ENCODE measurements at regions not wholly inside any gene's neighbourhood (a gene's known extent, or its start where the extent isn't known, plus 50 kb on each side); places are given as distances from the start of the nearest gene placed in this dataset.

DNA sequence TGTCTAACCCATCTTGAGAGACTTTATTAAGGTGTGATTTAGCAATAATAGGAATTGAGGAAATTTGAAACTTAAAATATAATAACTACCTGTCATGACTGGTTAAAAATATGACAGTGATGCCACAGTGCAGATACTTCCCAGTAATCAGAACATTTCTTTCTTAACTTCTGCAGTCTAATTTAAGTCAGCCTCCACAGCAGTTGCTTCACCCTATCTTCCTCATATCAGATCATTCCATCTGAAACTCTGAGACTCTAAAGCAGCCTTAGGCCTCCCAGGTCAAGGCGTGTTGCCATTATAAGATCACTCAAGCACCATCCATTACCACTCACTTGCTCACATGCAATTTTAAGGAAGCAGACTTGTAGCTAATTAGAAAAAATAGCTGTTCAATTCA lies 302.2 kb downstream of the AASDHPPT start:
- Mint-ChIP-seq H3K4me1 (no peaks in the 10 kb centered on the region), H3K27ac (no peak overlapping the region), H3K9me3 (peaks cover 0 to 4% (median 2%) of the 10 kb centered on the region in 8 donors), H3K36me3 (no peaks in the 10 kb centered on the region), H3K4me3 (no peak overlapping the region), H3K27me3 (no peaks in the 10 kb centered on the region)
- H3K4me1 ChIP-seq (ENCODE audit: insufficient read depth, low read length): no peaks in the 10 kb centered on the region
- intact Hi-C loops (cut with micrococcal nuclease): no loop called here
- H3K9me3 ChIP-seq (ENCODE audit: control insufficient read depth in 1 of 2, low read length in 2 of 2): no peaks in the 10 kb centered on the region
- H3K4me3 ChIP-seq (ENCODE audit: low read length in 2 of 2): no peak overlapping the region
- DNase-seq: no peak
- no peaks in the 10 kb centered on the region for H3K36me3 ChIP-seq (ENCODE audit: insufficient read depth, low read length)
- CTCF ChIA-PET (ENCODE audit: partially characterized antibody): no interaction called here
- no peaks in the 10 kb centered on the region for H3K27me3 ChIP-seq (ENCODE audit: insufficient read depth, low read length)
- POLR2A ChIA-PET (ENCODE audit: partially characterized antibody): no interaction called here
- no peak overlapping the region for H3K27ac ChIP-seq (ENCODE audit: low read depth, low read length)

DNA sequence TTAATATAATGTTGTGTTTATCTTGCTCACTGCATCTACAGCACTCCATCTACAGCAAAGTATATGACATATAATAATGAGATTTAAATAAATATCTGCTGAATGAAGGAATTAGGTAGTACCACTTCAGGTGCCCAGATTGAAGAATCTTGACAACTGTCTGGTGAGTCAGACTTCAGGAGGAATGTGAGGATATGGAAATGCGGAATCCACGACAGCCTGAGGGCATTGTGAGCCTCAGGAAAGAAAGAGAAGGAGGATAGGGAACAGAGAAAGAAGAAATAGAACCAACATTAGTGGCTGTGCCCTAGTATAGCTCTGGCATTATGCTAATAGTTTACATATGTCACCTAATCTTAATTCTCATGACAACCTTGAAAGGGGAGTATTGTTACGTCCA lies 304.4 kb downstream of the AASDHPPT start:
- no peak overlapping the region for H3K27ac ChIP-seq (ENCODE audit: low read depth, low read length)
- no peaks in the 10 kb centered on the region for H3K4me1 ChIP-seq (ENCODE audit: insufficient read depth, low read length)
- CTCF ChIA-PET (ENCODE audit: partially characterized antibody): no interaction called here
- no peaks in the 10 kb centered on the region for H3K27me3 Mint-ChIP-seq
- peaks cover 0 to 9% (median under 1%) of the 10 kb centered on the region in 8 donors for H3K9me3 Mint-ChIP-seq
- H3K36me3 Mint-ChIP-seq: no peaks in the 10 kb centered on the region
- H3K4me1 Mint-ChIP-seq: no peaks in the 10 kb centered on the region
- H3K9me3 ChIP-seq (ENCODE audit: control insufficient read depth in 1 of 2, low read length in 2 of 2): no peaks in the 10 kb centered on the region
- no peak overlapping the region for H3K4me3 ChIP-seq (ENCODE audit: low read length in 2 of 2)
- POLR2A ChIA-PET (ENCODE audit: partially characterized antibody): no interaction called here
- intact Hi-C loops (cut with micrococcal nuclease): no loop called here
- H3K36me3 ChIP-seq (ENCODE audit: insufficient read depth, low read length): no peaks in the 10 kb centered on the region
- no peaks in the 10 kb centered on the region for H3K27me3 ChIP-seq (ENCODE audit: insufficient read depth, low read length)
- H3K4me3 Mint-ChIP-seq: no peak overlapping the region
- no peak overlapping the region for H3K27ac Mint-ChIP-seq
- DNase-seq: no peak

DNA sequence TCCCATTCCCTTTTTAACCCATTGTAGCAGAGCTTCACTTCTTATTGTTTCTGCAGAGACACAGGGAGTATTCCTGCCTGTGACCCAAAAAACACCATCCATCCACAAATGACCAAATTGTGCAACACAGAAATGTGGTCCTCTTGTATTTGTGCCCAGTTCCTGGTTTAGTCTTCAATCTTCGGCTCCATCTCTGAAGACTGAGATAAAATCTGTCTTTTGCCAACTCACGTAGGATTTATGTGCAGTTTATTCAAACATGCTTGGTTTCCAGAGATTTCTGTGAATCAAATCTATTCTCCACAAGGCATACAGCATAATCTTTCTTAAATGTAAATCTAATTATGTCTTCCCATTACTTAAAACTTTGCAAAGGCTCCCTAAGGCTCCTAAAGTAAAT lies 307.0 kb downstream of the AASDHPPT start:
- H3K4me3 Mint-ChIP-seq: no peak overlapping the region
- H3K27ac Mint-ChIP-seq: no peak overlapping the region
- POLR2A ChIA-PET (ENCODE audit: partially characterized antibody): no interaction called here

DNA sequence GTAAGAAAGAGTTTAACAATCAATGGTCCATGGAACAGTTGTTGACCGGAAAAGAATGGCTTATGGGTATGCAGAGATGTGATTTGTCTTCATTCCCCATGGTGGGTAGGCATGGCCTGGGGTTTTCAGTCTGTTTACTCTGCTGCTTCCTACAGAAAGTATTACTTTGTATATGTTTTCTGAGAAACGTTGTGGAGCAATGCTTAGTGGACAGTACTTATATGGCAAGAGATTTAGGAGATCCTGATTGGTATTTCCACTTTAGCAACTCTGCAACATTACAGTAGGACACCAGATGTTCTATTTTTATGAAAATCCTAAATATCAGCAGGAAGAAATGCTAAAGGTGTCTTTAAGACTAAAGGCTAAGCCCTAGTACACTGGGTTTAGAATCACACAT lies 309.1 kb downstream of the AASDHPPT start:
- POLR2A ChIA-PET (ENCODE audit: partially characterized antibody): no interaction called here
- H3K4me3 Mint-ChIP-seq: no peak overlapping the region
- H3K27ac ChIP-seq (ENCODE audit: low read depth, low read length): no peak overlapping the region
- no peak overlapping the region for H3K27ac Mint-ChIP-seq
- no peaks in the 10 kb centered on the region for H3K36me3 Mint-ChIP-seq
- H3K4me1 Mint-ChIP-seq: no peaks in the 10 kb centered on the region
- no peaks in the 10 kb centered on the region for H3K36me3 ChIP-seq (ENCODE audit: insufficient read depth, low read length)
- no peaks in the 10 kb centered on the region for H3K27me3 Mint-ChIP-seq
- H3K27me3 ChIP-seq (ENCODE audit: insufficient read depth, low read length): no peaks in the 10 kb centered on the region
- H3K9me3 Mint-ChIP-seq: peaks cover 0 to 9% (median 5%) of the 10 kb centered on the region in 8 donors
- no peaks in the 10 kb centered on the region for H3K9me3 ChIP-seq (ENCODE audit: control insufficient read depth in 1 of 2, low read length in 2 of 2)
- intact Hi-C loops (cut with micrococcal nuclease): no loop called here
- H3K4me1 ChIP-seq (ENCODE audit: insufficient read depth, low read length): no peaks in the 10 kb centered on the region
- no peak overlapping the region for H3K4me3 ChIP-seq (ENCODE audit: low read length in 2 of 2)
- no peak for DNase-seq
- CTCF ChIA-PET (ENCODE audit: partially characterized antibody): no interaction called here

More for the DNA sequence above, 307.0 kb downstream of the AASDHPPT start:
- H3K36me3 ChIP-seq (ENCODE audit: insufficient read depth, low read length): no peaks in the 10 kb centered on the region
- no peaks in the 10 kb centered on the region for H3K36me3 Mint-ChIP-seq
- no peaks in the 10 kb centered on the region for H3K27me3 Mint-ChIP-seq
- H3K9me3 ChIP-seq (ENCODE audit: control insufficient read depth in 1 of 2, low read length in 2 of 2): no peaks in the 10 kb centered on the region
- intact Hi-C loops (cut with micrococcal nuclease): no loop called here
- CTCF ChIA-PET (ENCODE audit: partially characterized antibody): no interaction called here
- no peaks in the 10 kb centered on the region for H3K4me1 ChIP-seq (ENCODE audit: insufficient read depth, low read length)
- H3K4me3 ChIP-seq (ENCODE audit: low read length in 2 of 2): no peak overlapping the region
- H3K4me1 Mint-ChIP-seq: no peaks in the 10 kb centered on the region
- H3K27me3 ChIP-seq (ENCODE audit: insufficient read depth, low read length): no peaks in the 10 kb centered on the region
- H3K27ac ChIP-seq (ENCODE audit: low read depth, low read length): no peak overlapping the region
- H3K9me3 Mint-ChIP-seq: peaks cover 0 to 9% (median 4%) of the 10 kb centered on the region in 8 donors
- DNase-seq: no peak

DNA sequence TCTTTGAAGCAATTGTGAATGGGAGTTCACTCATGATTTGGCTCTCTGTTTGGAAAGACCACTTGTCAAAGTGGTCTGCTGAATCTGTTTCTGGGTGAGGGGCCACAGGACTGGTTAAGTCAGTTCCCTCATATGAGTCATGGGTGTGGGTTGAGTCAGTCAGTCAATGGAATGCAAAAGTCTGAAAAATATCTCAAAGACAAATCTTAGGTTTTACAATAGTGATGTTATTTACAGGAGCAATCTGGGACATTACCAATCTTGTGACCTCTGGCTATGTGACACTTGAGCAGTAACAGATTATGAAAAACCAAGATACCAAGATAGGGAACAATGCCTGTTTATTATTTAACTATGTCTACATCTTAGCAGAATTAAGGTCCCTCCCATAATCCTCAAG lies 311.6 kb downstream of the AASDHPPT start:
- H3K9me3 ChIP-seq (ENCODE audit: control insufficient read depth in 1 of 2, low read length in 2 of 2): no peaks in the 10 kb centered on the region
- no peak overlapping the region for H3K27ac ChIP-seq (ENCODE audit: low read depth, low read length)
- CTCF ChIA-PET (ENCODE audit: partially characterized antibody): no interaction called here
- Mint-ChIP-seq H3K9me3 (peaks cover 0 to 6% (median 5%) of the 10 kb centered on the region in 8 donors), H3K27me3 (no peaks in the 10 kb centered on the region), H3K4me1 (no peaks in the 10 kb centered on the region), H3K27ac (no peak overlapping the region), H3K36me3 (no peaks in the 10 kb centered on the region), H3K4me3 (peak overlapping the region in 1 of 8 donors; percentile 3)
- H3K4me3 ChIP-seq (ENCODE audit: low read length in 2 of 2): no peak overlapping the region
- no peaks in the 10 kb centered on the region for H3K36me3 ChIP-seq (ENCODE audit: insufficient read depth, low read length)
- POLR2A ChIA-PET (ENCODE audit: partially characterized antibody): no interaction called here
- intact Hi-C loops (cut with micrococcal nuclease): no loop called here
- no peak for DNase-seq
- no peaks in the 10 kb centered on the region for H3K4me1 ChIP-seq (ENCODE audit: insufficient read depth, low read length)
- no peaks in the 10 kb centered on the region for H3K27me3 ChIP-seq (ENCODE audit: insufficient read depth, low read length)

DNA sequence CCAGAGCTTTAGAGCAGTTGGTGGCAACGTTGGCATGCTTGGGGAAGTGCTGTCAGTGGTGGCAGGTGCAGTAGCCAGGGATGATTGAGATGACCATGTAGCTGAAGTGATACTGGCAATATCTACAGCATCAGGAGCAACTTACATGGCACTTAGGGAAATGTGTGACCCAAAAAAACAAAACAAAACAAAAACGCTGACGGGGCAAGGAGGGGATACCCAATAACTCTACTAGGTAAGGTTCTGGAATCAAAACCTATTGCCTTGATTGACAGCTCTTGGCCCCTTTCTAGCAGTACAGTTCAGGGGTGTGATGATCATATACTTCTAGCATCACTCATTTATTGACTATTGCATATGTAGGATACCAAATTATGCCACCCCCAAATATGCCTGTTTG lies 312.6 kb downstream of the AASDHPPT start:
- Histone ChIP-seq H3K36me3 (ENCODE audit: insufficient read depth, low read length) (no peaks in the 10 kb centered on the region), H3K4me3 (ENCODE audit: low read length in 2 of 2) (no peak overlapping the region), H3K27me3 (ENCODE audit: insufficient read depth, low read length) (no peaks in the 10 kb centered on the region), H3K27ac (ENCODE audit: low read depth, low read length) (no peak overlapping the region), H3K4me1 (ENCODE audit: insufficient read depth, low read length) (no peaks in the 10 kb centered on the region), H3K9me3 (ENCODE audit: control insufficient read depth in 1 of 2, low read length in 2 of 2) (no peaks in the 10 kb centered on the region)
- Mint-ChIP-seq H3K9me3 (peaks cover 0 to 6% (median 3%) of the 10 kb centered on the region in 8 donors), H3K4me3 (no peak overlapping the region), H3K4me1 (no peaks in the 10 kb centered on the region), H3K27ac (no peak overlapping the region), H3K36me3 (no peaks in the 10 kb centered on the region), H3K27me3 (no peaks in the 10 kb centered on the region)
- ChIA-PET POLR2A (ENCODE audit: partially characterized antibody) (no interaction called here), CTCF (ENCODE audit: partially characterized antibody) (no interaction called here)
- intact Hi-C loops (cut with micrococcal nuclease): no loop called here
- DNase-seq: no peak

DNA sequence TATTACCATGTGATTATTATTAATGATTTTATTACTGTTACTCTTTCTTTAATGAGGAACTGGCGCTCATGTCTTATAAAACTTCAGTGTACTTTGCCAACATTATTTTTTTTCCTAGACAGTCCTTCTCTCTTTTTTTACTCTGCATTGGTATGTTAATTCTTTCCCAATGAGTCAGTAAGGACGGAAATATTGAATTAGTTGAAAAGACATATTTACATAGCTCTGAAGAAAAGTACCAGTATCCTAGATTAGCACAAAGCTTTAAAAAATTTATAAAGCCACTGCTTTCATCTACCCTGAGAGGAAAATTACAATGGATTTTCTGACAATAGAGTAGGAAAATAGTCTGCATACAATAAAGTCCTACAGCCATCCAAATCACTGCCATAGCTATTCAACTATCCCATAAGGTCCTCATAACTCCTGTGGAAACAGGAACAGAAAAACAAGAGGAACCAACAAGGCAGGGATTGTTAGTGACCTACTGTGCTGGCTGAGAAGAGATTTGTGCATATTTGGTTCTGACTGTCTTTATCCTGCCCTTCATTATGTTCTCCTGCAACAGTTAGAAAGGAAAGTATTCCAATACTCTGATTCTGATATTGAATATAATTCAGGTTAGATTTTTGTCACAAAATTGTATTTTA lies 314.4 kb downstream of the AASDHPPT start:
- H3K27ac Mint-ChIP-seq: no peak overlapping the region
- H3K27me3 Mint-ChIP-seq: no peaks in the 10 kb centered on the region
- H3K36me3 Mint-ChIP-seq: no peaks in the 10 kb centered on the region
- Histone ChIP-seq H3K27ac (ENCODE audit: low read depth, low read length) (no peak overlapping the region), H3K4me1 (ENCODE audit: insufficient read depth, low read length) (no peaks in the 10 kb centered on the region), H3K27me3 (ENCODE audit: insufficient read depth, low read length) (no peaks in the 10 kb centered on the region), H3K36me3 (ENCODE audit: insufficient read depth, low read length) (no peaks in the 10 kb centered on the region), H3K4me3 (ENCODE audit: low read length in 2 of 2) (no peak overlapping the region), H3K9me3 (ENCODE audit: control insufficient read depth in 1 of 2, low read length in 2 of 2) (no peaks in the 10 kb centered on the region)
- H3K4me1 Mint-ChIP-seq: no peaks in the 10 kb centered on the region
- ChIA-PET CTCF (ENCODE audit: partially characterized antibody) (no interaction called here), POLR2A (ENCODE audit: partially characterized antibody) (no interaction called here)
- H3K9me3 Mint-ChIP-seq: peaks cover 0 to 12% (median 7%) of the 10 kb centered on the region in 8 donors
- intact Hi-C loops (cut with micrococcal nuclease): no loop called here
- H3K4me3 Mint-ChIP-seq: no peak overlapping the region
- DNase-seq: no peak

Data from CD4-positive, alpha-beta memory T cell (primary cell).